Stimulated activated memory B cell treated with anti-CD40 and anti-IgM and Interleukin-4, amounts not matched to agents 10 μg/mL and 1 μg/mL and 100 μg/mL, for 72 hours (primary cell): ENCODE measurements at regions not wholly inside any gene's neighbourhood (a gene's known extent, or its start where the extent isn't known, plus 50 kb on each side); places are given as distances from the start of the nearest gene placed in this dataset.
"Not testable (repeated sequence)": the region's sequence is repeated elsewhere in the genome, so short reads cannot be mapped to it uniquely, and the experiment has no call there.

Experiments used
- ATAC-seq: fragments of 150-1000 bp; cut with Tn5 transposase; 2 replicates; pipeline ENCODE4 v1.10.0; 2021
- H3K27ac Mint-ChIP-seq: one replicate; pipeline ENCODE4 v1.8.0; 2022; ENCODE audit warnings: mild to moderate bottlenecking, mixed read lengths
- H3K27me3 Mint-ChIP-seq: one replicate; pipeline ENCODE4 v1.8.0; 2022; ENCODE audit warnings: mixed read lengths
- H3K36me3 Mint-ChIP-seq: one replicate; pipeline ENCODE4 v1.8.0; 2022; ENCODE audit warnings: mixed read lengths
- H3K4me1 Mint-ChIP-seq: one replicate; pipeline ENCODE4 v1.8.0; 2022; ENCODE audit warnings: mixed read lengths
- H3K4me3 Mint-ChIP-seq: one replicate; pipeline ENCODE4 v1.8.0; 2022; ENCODE audit warnings: mild to moderate bottlenecking, moderate library complexity, mixed read lengths
- H3K9me3 Mint-ChIP-seq: one replicate; pipeline ENCODE4 v1.8.0; 2022; ENCODE audit warnings: mixed read lengths

- ATAC-seq: no peak
- H3K27me3 Mint-ChIP-seq: no peaks in the 10 kb centered on the region
- H3K9me3 Mint-ChIP-seq: peaks cover 7% of the 10 kb centered on the region
- peaks cover 6% of the 10 kb centered on the region for H3K36me3 Mint-ChIP-seq
- no peak overlapping the region for H3K27ac Mint-ChIP-seq
- no peak overlapping the region for H3K4me3 Mint-ChIP-seq
- H3K4me1 Mint-ChIP-seq: no peaks in the 10 kb centered on the region
These were observed 152.9 kb upstream of the TGFBR2 start for GRCh38 chr3:30453360-30454039.

DNA sequence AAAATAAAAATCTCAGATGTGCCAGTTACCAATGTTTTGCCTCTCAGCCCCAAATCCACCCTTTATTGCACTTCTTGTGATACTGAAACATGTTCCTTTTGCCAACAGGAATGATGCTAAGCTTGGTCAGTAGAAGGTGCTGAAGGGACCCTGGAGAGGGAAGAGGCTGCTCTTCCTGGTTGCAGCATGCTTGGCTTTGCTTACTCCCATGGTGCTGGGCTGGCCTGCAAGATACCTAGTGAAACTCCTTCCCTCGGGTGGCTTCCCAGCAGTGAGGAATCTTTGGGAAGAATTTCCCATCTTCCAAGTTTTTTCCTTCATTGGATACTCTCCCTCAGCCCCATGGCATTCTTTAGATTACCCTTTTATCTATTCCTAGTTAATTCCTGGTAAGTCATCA is 151.8 kb upstream of the TGFBR2 start:
- no peak overlapping the region for H3K27ac Mint-ChIP-seq
- ATAC-seq: no peak

DNA sequence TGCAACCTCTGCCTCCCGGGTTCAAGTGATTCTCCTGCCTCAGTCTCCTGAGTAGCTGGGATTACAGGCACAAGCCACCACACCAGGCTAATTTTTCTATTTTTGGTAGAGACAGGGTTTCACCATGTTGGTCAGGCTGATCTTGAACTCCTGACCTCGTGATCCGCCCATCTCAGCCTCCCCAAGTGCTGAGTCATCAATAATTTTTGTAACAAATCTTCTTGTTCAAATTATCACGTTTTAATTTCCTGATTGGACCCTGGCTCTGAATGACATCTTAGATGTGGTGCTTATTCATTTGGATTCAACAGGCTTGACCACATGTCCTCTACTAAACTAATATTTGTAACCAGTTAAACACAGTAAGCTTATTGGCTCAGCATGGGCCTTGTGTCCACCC is 151.3 kb upstream of the TGFBR2 start:
- not testable (repeated sequence) for H3K4me3 Mint-ChIP-seq, ATAC-seq, H3K36me3 Mint-ChIP-seq, H3K27me3 Mint-ChIP-seq, H3K4me1 Mint-ChIP-seq, H3K9me3 Mint-ChIP-seq, H3K27ac Mint-ChIP-seq

More for the DNA sequence above, 151.8 kb upstream of the TGFBR2 start:
- Mint-ChIP-seq H3K27me3 (no peaks in the 10 kb centered on the region), H3K4me1 (no peaks in the 10 kb centered on the region), H3K4me3 (no peak overlapping the region), H3K9me3 (peaks cover 7% of the 10 kb centered on the region), H3K36me3 (peaks cover 6% of the 10 kb centered on the region)

DNA sequence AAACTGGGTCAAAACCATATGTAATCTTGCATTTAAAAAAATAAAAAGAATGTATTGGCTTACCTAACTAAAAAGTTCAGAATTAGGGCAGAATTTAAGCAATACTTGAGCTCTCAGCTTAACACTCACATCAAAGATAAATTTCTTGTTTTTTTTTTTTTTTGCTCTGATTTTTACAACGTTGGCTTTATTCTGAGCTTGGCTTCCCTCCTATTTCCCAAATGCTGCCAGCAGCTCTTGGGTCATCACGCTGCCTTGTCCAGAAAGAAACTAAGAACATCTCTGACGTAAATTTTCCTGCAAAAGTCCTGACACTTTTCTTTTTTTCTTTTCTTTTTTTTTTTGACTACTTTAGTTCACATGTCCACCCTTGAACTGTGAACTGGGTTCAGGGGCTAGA is 150.6 kb upstream of the TGFBR2 start:
- Mint-ChIP-seq H3K4me3 (no peak overlapping the region), H3K4me1 (no peaks in the 10 kb centered on the region), H3K27me3 (no peaks in the 10 kb centered on the region), H3K36me3 (peaks cover 6% of the 10 kb centered on the region), H3K9me3 (peaks cover 7% of the 10 kb centered on the region), H3K27ac (no peak overlapping the region)
- no peak for ATAC-seq

DNA sequence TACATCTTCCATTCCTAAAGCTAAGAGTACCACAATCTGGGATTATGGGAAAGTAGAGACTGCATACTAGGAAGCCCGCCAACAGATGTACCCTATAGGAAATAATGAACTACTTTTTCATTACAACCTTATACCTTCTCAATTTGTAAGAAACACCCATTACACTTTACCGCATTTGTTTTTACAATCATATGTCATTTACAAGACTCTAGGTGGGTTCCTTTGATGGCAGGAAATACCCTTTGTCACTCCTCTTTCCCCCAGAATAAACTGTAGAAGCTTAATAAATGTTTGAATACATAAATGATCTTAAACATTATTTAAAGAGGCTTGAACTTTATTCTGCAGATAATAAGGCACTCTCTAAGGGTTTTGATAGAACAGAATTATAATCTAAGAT is 150.1 kb upstream of the TGFBR2 start:
- ATAC-seq: no peak
- no peak overlapping the region for H3K4me3 Mint-ChIP-seq

DNA sequence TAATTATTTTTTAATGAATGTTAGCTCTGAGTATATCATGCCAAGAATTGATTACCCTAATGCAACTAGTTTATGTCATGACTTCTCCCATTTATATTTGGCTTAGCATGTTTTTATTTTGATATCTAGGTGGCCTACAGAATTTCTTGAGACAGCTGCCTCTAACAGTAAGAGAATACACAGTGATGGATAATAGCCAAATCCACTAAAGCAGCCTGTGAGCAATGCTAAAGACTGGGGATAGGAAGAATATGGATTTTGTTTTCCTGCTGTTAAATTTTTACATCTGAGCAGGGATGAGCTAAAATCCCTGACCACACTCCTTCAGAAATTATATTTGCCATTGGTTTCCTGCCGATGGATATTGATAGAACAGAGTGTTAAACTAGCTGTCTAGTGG is 149.3 kb upstream of the TGFBR2 start:
- H3K4me3 Mint-ChIP-seq: no peak overlapping the region
- H3K4me1 Mint-ChIP-seq: no peaks in the 10 kb centered on the region
- H3K27me3 Mint-ChIP-seq: no peaks in the 10 kb centered on the region
- H3K27ac Mint-ChIP-seq: no peak overlapping the region
- H3K9me3 Mint-ChIP-seq: peaks cover 7% of the 10 kb centered on the region
- peaks cover 6% of the 10 kb centered on the region for H3K36me3 Mint-ChIP-seq
- no peak for ATAC-seq

More for the DNA sequence above, 150.1 kb upstream of the TGFBR2 start:
- Mint-ChIP-seq H3K36me3 (peaks cover 6% of the 10 kb centered on the region), H3K27ac (no peak overlapping the region), H3K9me3 (peaks cover 7% of the 10 kb centered on the region), H3K4me1 (no peaks in the 10 kb centered on the region), H3K27me3 (no peaks in the 10 kb centered on the region)

- no peak for ATAC-seq
- Mint-ChIP-seq H3K27ac (no peak overlapping the region), H3K4me3 (no peak overlapping the region), H3K27me3 (no peaks in the 10 kb centered on the region), H3K36me3 (peaks cover 2% of the 10 kb centered on the region), H3K4me1 (no peaks in the 10 kb centered on the region), H3K9me3 (peaks cover under 1% of the 10 kb centered on the region)
These were observed 148.7 kb upstream of the TGFBR2 start for GRCh38 chr3:30457726-30458125.

DNA sequence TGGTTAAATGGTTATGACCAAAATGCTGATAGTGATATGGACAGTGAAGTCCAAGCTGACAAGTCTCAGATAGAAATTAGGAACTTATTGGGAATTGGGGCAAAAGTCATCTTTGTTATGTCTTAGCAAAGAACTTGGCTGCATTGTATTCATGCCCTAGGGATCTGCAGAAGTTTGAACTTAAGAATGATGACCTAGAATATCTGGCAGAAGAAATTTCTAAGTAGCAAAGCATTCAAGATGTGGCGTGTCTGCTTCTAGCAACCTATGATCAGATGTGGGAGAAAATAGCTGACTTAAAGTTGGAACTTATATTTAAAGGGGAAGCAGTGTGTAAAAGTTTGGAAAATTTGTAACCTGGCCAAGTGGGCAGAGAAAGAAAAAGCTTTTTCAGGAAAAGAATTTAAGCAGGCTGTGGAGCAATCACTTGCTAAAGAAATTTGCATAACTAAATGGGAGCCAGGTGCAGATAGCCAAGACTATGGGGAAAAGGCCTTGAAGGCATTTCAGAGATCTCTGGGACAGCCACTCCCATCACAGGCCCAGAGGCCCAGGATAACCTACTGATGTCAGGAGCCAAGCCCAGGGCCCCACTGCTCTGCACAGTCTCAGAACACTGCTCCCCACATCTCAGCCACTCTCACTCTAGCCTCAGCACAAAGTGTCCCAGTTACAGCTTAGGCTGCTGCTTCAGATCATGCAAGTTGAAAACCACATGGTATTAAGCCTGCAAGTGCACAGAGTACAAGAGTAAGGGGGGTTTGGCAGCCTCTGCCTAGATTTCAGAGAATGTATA is 147.8 kb upstream of the TGFBR2 start:
- Mint-ChIP-seq H3K36me3 (no peaks in the 10 kb centered on the region), H3K9me3 (no peaks in the 10 kb centered on the region), H3K4me1 (no peaks in the 10 kb centered on the region), H3K27ac (no peak overlapping the region), H3K27me3 (no peaks in the 10 kb centered on the region), H3K4me3 (no peak overlapping the region)
- ATAC-seq: no peak

GRCh38 chr3:30461311-30461710 is 145.1 kb upstream of the TGFBR2 start:
- H3K27ac Mint-ChIP-seq: no peak overlapping the region
- no peaks in the 10 kb centered on the region for H3K9me3 Mint-ChIP-seq
- no peak for ATAC-seq
- no peaks in the 10 kb centered on the region for H3K4me1 Mint-ChIP-seq
- no peaks in the 10 kb centered on the region for H3K27me3 Mint-ChIP-seq
- no peak overlapping the region for H3K4me3 Mint-ChIP-seq
- H3K36me3 Mint-ChIP-seq: no peaks in the 10 kb centered on the region

- H3K4me1 Mint-ChIP-seq: no peaks in the 10 kb centered on the region
- no peak for ATAC-seq
- no peaks in the 10 kb centered on the region for H3K36me3 Mint-ChIP-seq
- no peak overlapping the region for H3K27ac Mint-ChIP-seq
- H3K27me3 Mint-ChIP-seq: no peaks in the 10 kb centered on the region
- H3K9me3 Mint-ChIP-seq: no peaks in the 10 kb centered on the region
- no peak overlapping the region for H3K4me3 Mint-ChIP-seq
These were observed 143.5 kb upstream of the TGFBR2 start for GRCh38 chr3:30462721-30463470.

DNA sequence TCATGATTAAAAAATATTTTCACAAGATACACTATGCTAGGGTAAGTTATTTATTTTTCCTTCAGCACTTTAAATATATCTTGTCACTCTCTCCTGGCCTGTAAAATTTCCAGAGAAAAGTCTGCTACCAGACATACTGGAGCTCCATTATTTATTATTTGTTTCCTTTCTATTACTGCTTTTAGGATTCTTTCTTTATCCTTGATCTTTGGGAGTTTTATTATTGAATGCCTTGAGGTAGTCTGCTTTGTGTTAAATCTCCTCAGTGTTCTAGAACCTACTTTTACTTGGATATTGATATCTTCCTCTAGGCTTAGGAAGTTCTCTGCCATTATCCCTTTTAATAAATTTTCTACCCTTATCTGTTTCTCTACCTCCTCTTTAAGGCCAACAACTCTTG is 142.0 kb upstream of the TGFBR2 start:
- H3K4me3 Mint-ChIP-seq: no peak overlapping the region
- no peak for ATAC-seq
- no peaks in the 10 kb centered on the region for H3K9me3 Mint-ChIP-seq
- H3K4me1 Mint-ChIP-seq: no peaks in the 10 kb centered on the region
- no peaks in the 10 kb centered on the region for H3K36me3 Mint-ChIP-seq
- no peaks in the 10 kb centered on the region for H3K27me3 Mint-ChIP-seq
- H3K27ac Mint-ChIP-seq: no peak overlapping the region

- Mint-ChIP-seq H3K4me3 (no peak overlapping the region), H3K27me3 (no peaks in the 10 kb centered on the region), H3K36me3 (no peaks in the 10 kb centered on the region), H3K9me3 (no peaks in the 10 kb centered on the region), H3K27ac (no peak overlapping the region), H3K4me1 (peaks cover 3% of the 10 kb centered on the region)
- ATAC-seq: no peak
These were observed 140.9 kb upstream of the TGFBR2 start for GRCh38 chr3:30465454-30465853.

DNA sequence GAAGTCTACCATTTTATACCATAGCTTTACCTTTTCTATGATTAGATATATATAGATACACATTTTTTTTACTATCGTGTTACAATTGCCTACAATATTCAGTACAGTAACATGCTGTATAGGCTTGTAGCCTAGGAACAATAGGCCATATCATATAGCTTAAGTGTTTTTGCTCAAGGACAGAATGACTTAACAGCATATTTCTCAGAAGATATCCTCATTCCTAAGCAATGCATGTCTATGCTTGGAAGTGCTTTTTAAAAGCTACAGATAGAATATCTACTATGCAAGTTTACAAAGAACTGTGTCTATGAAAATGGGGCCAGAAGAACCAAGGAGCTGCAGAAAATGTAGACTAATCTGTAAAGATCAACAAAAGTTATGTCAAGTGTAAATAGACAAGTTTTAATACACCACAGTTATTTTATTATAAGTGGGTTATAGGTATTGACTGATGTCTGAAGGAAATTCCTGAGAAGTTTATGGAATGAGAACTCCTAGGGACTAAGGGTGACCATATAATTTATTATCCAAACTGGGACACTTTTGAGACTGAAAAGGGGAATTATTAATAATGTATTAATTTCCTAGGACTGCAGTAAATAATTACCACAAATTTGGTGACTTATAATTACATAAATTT is 138.7 kb upstream of the TGFBR2 start:
- H3K36me3 Mint-ChIP-seq: no peaks in the 10 kb centered on the region
- no peak overlapping the region for H3K27ac Mint-ChIP-seq
- H3K9me3 Mint-ChIP-seq: no peaks in the 10 kb centered on the region
- no peak for ATAC-seq
- no peak overlapping the region for H3K4me3 Mint-ChIP-seq
- H3K27me3 Mint-ChIP-seq: no peaks in the 10 kb centered on the region
- H3K4me1 Mint-ChIP-seq: peaks cover 6% of the 10 kb centered on the region

GRCh38 chr3:30469133-30469532 is 137.3 kb upstream of the TGFBR2 start:
- no peaks in the 10 kb centered on the region for H3K27me3 Mint-ChIP-seq
- peaks cover 20% of the 10 kb centered on the region for H3K4me1 Mint-ChIP-seq
- H3K9me3 Mint-ChIP-seq: no peaks in the 10 kb centered on the region
- no peak for ATAC-seq
- H3K4me3 Mint-ChIP-seq: no peak overlapping the region
- no peak overlapping the region for H3K27ac Mint-ChIP-seq
- H3K36me3 Mint-ChIP-seq: no peaks in the 10 kb centered on the region

DNA sequence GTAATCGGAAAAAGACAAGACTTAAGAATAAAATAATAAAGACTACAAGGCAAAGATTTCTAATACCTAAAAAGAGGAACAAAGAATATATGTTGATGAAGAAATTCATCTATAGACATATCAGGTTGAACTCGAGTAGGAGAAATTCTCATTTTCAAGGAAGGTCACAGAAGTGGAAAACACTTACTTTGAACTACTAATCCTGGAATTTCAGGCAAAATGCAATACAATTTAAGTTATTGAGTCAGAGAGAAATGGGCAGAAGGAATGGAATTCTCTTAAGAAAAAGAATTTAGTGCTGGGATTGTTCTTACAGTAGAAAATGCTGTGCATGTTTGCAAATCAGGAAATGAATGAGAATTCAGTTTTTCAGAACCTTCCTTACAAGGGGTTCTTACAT is 135.9 kb upstream of the TGFBR2 start:
- no peaks in the 10 kb centered on the region for H3K9me3 Mint-ChIP-seq
- no peak overlapping the region for H3K4me3 Mint-ChIP-seq
- no peaks in the 10 kb centered on the region for H3K36me3 Mint-ChIP-seq
- H3K27me3 Mint-ChIP-seq: no peaks in the 10 kb centered on the region
- H3K27ac Mint-ChIP-seq: no peak overlapping the region
- ATAC-seq: no peak
- H3K4me1 Mint-ChIP-seq: peaks cover 33% of the 10 kb centered on the region
